ENCODE measurements at regions not wholly inside any gene's neighbourhood (a gene's known extent, or its start where the extent isn't known, plus 50 kb on each side); places are given as distances from the start of the nearest gene placed in this dataset.

DNA sequence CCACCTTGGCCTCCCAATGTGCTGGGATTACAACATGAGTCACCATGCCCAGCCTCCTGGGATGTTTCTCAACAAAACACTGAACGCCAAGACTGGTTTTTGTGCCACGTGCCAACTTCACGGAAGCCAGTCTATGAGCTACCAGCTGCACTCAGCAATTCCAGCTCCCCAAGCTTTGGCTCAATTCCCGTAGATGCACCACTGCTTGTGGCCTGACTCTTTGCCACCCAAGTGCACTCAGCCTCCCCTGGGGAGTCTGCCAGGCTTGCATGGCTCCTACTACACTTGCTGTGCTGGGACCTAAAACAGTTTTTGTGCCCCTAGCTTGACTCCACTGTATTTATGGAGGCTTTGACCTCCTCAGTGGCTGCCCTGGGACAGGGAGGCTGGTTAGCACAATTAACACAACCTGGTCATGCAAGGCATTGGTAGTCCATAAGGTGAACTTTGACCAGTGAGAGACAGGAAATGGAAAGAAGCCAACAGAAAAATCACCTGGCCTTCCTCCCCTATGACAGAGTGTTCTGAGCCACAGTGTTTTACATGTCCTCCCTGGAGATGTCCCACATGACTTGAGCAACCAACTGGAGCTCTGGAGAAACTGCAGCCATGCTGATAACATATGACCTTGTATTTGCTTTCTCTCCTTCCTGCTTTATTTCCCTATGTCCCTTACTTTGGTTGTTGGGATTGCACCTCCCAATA lies 1173.1 kb downstream of the UQCRFS1 start:
- no peak for DNase-seq (ENCODE audit: low read depth)
- FAIRE-seq: peak; percentile 85
- TF ChIP-seq, protein P1, sequence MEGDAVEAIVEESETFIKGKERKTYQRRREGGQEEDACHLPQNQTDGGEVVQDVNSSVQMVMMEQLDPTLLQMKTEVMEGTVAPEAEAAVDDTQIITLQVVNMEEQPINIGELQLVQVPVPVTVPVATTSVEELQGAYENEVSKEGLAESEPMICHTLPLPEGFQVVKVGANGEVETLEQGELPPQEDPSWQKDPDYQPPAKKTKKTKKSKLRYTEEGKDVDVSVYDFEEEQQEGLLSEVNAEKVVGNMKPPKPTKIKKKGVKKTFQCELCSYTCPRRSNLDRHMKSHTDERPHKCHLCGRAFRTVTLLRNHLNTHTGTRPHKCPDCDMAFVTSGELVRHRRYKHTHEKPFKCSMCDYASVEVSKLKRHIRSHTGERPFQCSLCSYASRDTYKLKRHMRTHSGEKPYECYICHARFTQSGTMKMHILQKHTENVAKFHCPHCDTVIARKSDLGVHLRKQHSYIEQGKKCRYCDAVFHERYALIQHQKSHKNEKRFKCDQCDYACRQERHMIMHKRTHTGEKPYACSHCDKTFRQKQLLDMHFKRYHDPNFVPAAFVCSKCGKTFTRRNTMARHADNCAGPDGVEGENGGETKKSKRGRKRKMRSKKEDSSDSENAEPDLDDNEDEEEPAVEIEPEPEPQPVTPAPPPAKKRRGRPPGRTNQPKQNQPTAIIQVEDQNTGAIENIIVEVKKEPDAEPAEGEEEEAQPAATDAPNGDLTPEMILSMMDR (IDR thresholded peaks at IDR 0.05; ENCODE audit: insufficient read depth, low read length, severe bottlenecking): no peak
- Histone ChIP-seq H3K4me3 (ENCODE audit: low read depth, low read length) (no peak overlapping the region), H3K27me3 (ENCODE audit: control insufficient read depth, insufficient read depth, low read length) (no peaks in the 10 kb centered on the region), H3K36me3 (ENCODE audit: control insufficient read depth, insufficient read depth, low read length) (no peaks in the 10 kb centered on the region)

DNA sequence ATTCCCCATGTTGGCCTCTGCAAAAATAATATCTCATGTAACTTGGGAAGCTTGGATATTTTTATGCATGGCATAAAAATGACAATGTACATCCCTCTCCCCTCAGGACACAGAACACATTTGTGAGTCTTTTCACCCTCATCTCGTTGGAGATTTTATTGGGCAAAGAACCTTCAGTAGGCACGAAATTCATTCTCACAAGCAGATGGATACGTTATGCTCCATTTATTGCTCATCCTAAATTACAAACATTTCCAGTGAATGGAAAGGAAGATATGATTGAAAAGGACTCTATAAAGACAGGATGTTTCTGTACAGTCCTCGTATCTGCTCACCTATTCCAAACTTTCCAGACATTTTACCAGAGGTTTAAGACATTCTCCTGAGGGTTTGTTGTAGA lies 1175.8 kb downstream of the UQCRFS1 start:
- Histone ChIP-seq H3K4me3 (ENCODE audit: low read depth, low read length) (no peak overlapping the region), H3K27me3 (ENCODE audit: control insufficient read depth, insufficient read depth, low read length) (no peaks in the 10 kb centered on the region), H3K36me3 (ENCODE audit: control insufficient read depth, insufficient read depth, low read length) (no peaks in the 10 kb centered on the region)
- TF ChIP-seq, protein P1 (IDR thresholded peaks at IDR 0.05; ENCODE audit: insufficient read depth, low read length, severe bottlenecking): no peak
- FAIRE-seq (no peak), DNase-seq (ENCODE audit: low read depth) (no peak)

DNA sequence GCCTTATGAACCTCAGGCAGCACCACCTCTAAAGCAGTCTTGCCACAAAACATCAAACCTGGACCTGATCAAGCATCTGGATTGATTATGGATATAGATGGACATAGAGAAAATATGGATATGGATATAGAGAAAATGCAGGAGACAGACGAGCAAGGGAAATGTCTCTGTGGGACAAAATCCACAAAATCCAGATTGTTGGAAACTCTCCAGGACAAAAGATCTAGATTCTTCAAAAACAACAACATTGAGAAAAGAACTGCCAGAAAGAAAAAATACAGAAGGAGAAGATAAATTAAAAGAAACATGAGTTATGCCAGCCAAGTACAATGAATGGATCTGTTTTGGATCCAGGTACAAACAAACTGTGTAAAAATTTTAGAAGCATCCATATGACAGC lies 1176.5 kb downstream of the UQCRFS1 start:
- DNase-seq (ENCODE audit: low read depth) (no peak), FAIRE-seq (no peak)
- TF ChIP-seq, protein P1 (IDR thresholded peaks at IDR 0.05; ENCODE audit: insufficient read depth, low read length, severe bottlenecking): no peak

DNA sequence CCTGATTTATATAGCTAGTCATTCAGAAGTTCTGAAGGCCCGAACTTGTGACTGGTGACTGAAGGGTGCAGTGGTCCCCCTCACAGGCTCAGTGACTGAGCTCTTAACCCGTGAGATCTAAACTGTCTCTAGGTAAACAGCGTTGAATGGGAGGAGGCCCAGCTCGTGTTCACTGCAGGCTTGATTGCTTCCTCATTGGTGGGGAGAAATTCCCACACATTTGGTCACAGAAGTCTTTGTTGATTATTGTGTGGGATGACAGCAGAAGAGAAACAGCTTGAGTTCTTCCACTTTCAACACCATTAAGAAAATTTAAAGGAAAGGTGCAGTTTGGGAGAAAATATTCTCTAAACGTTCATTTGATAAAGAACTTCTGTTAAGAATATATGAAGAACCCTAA lies 1178.0 kb downstream of the UQCRFS1 start:
- FAIRE-seq (no peak), DNase-seq (ENCODE audit: low read depth) (no peak)
- Histone ChIP-seq H3K4me3 (ENCODE audit: low read depth, low read length) (no peak overlapping the region), H3K36me3 (ENCODE audit: control insufficient read depth, insufficient read depth, low read length) (no peaks in the 10 kb centered on the region), H3K27me3 (ENCODE audit: control insufficient read depth, insufficient read depth, low read length) (no peaks in the 10 kb centered on the region)
- TF ChIP-seq, protein P1 (IDR thresholded peaks at IDR 0.05; ENCODE audit: insufficient read depth, low read length, severe bottlenecking): no peak

More for the DNA sequence above, 1176.5 kb downstream of the UQCRFS1 start:
- no peak overlapping the region for H3K4me3 ChIP-seq (ENCODE audit: low read depth, low read length)
- no peaks in the 10 kb centered on the region for H3K36me3 ChIP-seq (ENCODE audit: control insufficient read depth, insufficient read depth, low read length)
- H3K27me3 ChIP-seq (ENCODE audit: control insufficient read depth, insufficient read depth, low read length): no peaks in the 10 kb centered on the region

DNA sequence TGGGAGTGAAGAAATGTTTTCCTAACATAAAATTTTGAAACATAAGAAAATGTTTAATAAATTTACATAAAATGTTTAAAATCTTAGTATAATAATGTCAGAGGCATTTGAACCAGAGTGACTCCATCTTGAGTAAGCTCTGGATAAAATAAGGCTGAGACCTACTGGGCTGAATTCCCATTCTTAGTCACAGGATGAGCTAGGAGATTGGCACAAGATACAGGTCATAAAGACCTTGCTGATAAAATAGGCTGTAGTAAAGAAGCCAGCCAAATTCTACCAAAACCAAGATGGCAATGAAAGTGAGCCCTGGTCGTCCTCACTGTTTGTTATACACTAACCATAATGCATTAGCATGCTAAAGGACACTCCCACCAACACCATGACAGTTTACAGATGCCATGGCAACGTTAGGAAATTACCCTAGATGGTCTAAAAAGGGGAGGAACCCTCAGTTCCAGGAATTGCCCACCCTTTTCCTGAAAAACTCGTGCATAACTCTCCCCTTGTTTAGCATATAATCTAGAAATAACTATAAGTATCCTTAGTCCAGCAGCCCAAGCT lies 1184.0 kb downstream of the UQCRFS1 start:
- DNase-seq (ENCODE audit: low read depth) (no peak), FAIRE-seq (no peak)
- no peak overlapping the region for H3K4me3 ChIP-seq (ENCODE audit: low read depth, low read length)
- TF ChIP-seq, protein P1 (IDR thresholded peaks at IDR 0.05; ENCODE audit: insufficient read depth, low read length, severe bottlenecking): no peak
- no peaks in the 10 kb centered on the region for H3K27me3 ChIP-seq (ENCODE audit: control insufficient read depth, insufficient read depth, low read length)
- H3K36me3 ChIP-seq (ENCODE audit: control insufficient read depth, insufficient read depth, low read length): no peaks in the 10 kb centered on the region

Measured in bronchial epithelial cell (primary cell).